Testis (tissue), 2 donors: ENCODE measurements at regions not wholly inside any gene's neighbourhood (a gene's known extent, or its start where the extent isn't known, plus 50 kb on each side); places are given as distances from the start of the nearest gene placed in this dataset.

ENCODE experiments used
- DNase-seq: peaks from one replicate; pipeline ENCODE4 v3.0.0-alpha.2; 2019
- H3K27ac ChIP-seq, 2 donors: fragments of 200-600 bp; sonication (generic); one replicate each; pipeline ENCODE4 v1.5.1; 2019
- H3K27me3 ChIP-seq: fragments of 200-600 bp; sonication (generic); one replicate; pipeline ENCODE4 v1.5.1; 2019
- H3K36me3 ChIP-seq: fragments of 200-600 bp; sonication (generic); one replicate; pipeline ENCODE4 v1.5.1; 2017; ENCODE audit warnings: low read depth; ENCODE audit errors: missing control alignments
- H3K4me1 ChIP-seq: fragments of 200-600 bp; sonication (generic); one replicate; pipeline ENCODE4 v1.5.1; 2019
- H3K4me3 ChIP-seq, 2 donors: fragments of 200-600 bp; sonication (generic); one replicate each; pipeline ENCODE4 v1.5.1; 2017 to 2019
- H3K9me3 ChIP-seq: fragments of 200-600 bp; sonication (generic); one replicate; pipeline ENCODE4 v1.5.1; 2017
- CTCF ChIP-seq, 3 experiments: fragments of 450-650 bp in 2 of 3; fragments of 200-600 bp in 1 of 3; sonication (generic) in 1 of 3; IDR thresholded peaks; one replicate each; pipeline ENCODE4 v1.5.1; 2016 to 2019; ENCODE audit warnings: antibody characterized with exemption in 3 of 3, mild to moderate bottlenecking in 2 of 3, moderate library complexity in 1 of 3
- POLR2A ChIP-seq: fragments of 450-650 bp; IDR thresholded peaks from one replicate; pipeline ENCODE4 v1.6.1; 2017; ENCODE audit warnings: antibody characterized with exemption, mild to moderate bottlenecking, moderate library complexity
- WGBS, 2 donors: methylation state at CpG; one replicate each; pipeline ENCODE4 v1.1.5; 2018; 5-methylcytosine and 5-hydroxymethylcytosine counted together
- intact Hi-C: fragments of 100-400 bp; cut with DNase I; formaldehyde crosslinking; loops from one replicate; pipeline ENCODE4 v1.15.1; 2023; ENCODE audit warnings: low total_unique reads

- intact Hi-C loops = no loop called here
- TF ChIP-seq POLR2A (no peak), CTCF (IDR thresholded peaks at IDR 0.05) (no peak)
- WGBS, 2 donors = 76 to 84% methylated on average over 6 of the region's 6 CpGs
These were observed 552.8 kb upstream of the CHORDC1 start for GRCh38 chr11:90775567-90776165.

GRCh38 chr11:90774727-90775566 lies 552.1 kb upstream of the CHORDC1 start:
- DNase-seq = no peak
- TF ChIP-seq POLR2A = no peak
- TF ChIP-seq CTCF (IDR thresholded peaks at IDR 0.05) = no peak
- intact Hi-C loops = no loop called here
- Histone ChIP-seq H3K9me3 (no peaks in the 10 kb centered on the region), H3K4me3 (no peak overlapping the region), H3K27me3 (no peaks in the 10 kb centered on the region), H3K4me1 (no peaks in the 10 kb centered on the region), H3K27ac (no peak overlapping the region), H3K36me3 (no peaks in the 10 kb centered on the region)
- WGBS, 2 donors = 80 to 86% methylated on average over 9 to 13 of the region's 13 CpGs

More at GRCh38 chr11:90775567-90776165, 552.8 kb upstream of the CHORDC1 start:
- Histone ChIP-seq H3K36me3 (no peaks in the 10 kb centered on the region), H3K9me3 (no peaks in the 10 kb centered on the region), H3K4me3 (no peak overlapping the region), H3K27me3 (no peaks in the 10 kb centered on the region), H3K27ac (no peak overlapping the region), H3K4me1 (no peaks in the 10 kb centered on the region)
- no peak for DNase-seq

- 89 to 96% methylated on average over 3 of the region's 3 CpGs for WGBS, 2 donors
- no peaks in the 10 kb centered on the region for H3K9me3 ChIP-seq
- no peaks in the 10 kb centered on the region for H3K36me3 ChIP-seq
- H3K27ac ChIP-seq = no peak overlapping the region
- no peak overlapping the region for H3K4me3 ChIP-seq
- no peaks in the 10 kb centered on the region for H3K4me1 ChIP-seq
- intact Hi-C loops = no loop called here
- TF ChIP-seq CTCF (IDR thresholded peaks at IDR 0.05) (no peak), POLR2A (no peak)
- no peak for DNase-seq
- no peaks in the 10 kb centered on the region for H3K27me3 ChIP-seq
These were observed 547.2 kb upstream of the CHORDC1 start for GRCh38 chr11:90770007-90770406.

- Histone ChIP-seq H3K27me3 (no peaks in the 10 kb centered on the region), H3K4me3 (no peak overlapping the region), H3K9me3 (no peaks in the 10 kb centered on the region), H3K4me1 (no peaks in the 10 kb centered on the region), H3K36me3 (no peaks in the 10 kb centered on the region), H3K27ac (no peak overlapping the region)
- WGBS, 2 donors = 86 to 90% methylated on average over 3 of the region's 3 CpGs
- no peak for TF ChIP-seq POLR2A
- TF ChIP-seq CTCF (IDR thresholded peaks at IDR 0.05) = no peak
- no peak for DNase-seq
- intact Hi-C loops = no loop called here
These were observed 543.3 kb upstream of the CHORDC1 start for GRCh38 chr11:90766121-90766520.
